Activated T-cell treated with anti-CD3 and anti-CD28 coated beads, Interleukin-2, amount 50 U/mL, for 48 hours (primary cell): ENCODE measurements at regions not wholly inside any gene's neighbourhood (a gene's known extent, or its start where the extent isn't known, plus 50 kb on each side); places are given as distances from the start of the nearest gene placed in this dataset.
"Not testable (repeated sequence)": the region's sequence is repeated elsewhere in the genome, so short reads cannot be mapped to it uniquely, and the experiment has no call there.

Experiments used
- DNase-seq, 2 experiments: peaks; one replicate each; pipeline ENCODE4 v3.0.0-alpha.2; 2020

GRCh38 chr13:97520061-97520460, 86.1 kb downstream of the RAP2A start:
- no peak for DNase-seq

DNA sequence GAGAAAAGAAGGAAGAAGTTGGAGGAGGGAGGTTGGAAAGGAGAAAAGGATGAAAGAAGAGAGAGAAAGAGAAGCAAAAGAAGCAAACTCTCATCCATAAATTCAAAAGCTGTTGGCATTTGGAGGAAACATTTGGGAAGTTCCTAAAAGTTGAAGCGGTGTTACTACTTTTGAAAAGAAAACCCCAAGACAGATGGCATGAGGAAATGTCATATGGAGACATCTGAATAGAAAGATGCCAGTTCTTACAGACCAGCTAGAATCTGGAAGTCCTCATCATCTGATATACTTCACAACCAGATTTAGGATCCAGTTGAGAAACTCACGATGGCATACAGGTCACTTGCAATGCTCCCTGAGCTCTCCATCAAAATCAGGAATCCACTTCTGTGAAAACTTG, 86.9 kb downstream of the RAP2A start:
- no peak for DNase-seq

DNA sequence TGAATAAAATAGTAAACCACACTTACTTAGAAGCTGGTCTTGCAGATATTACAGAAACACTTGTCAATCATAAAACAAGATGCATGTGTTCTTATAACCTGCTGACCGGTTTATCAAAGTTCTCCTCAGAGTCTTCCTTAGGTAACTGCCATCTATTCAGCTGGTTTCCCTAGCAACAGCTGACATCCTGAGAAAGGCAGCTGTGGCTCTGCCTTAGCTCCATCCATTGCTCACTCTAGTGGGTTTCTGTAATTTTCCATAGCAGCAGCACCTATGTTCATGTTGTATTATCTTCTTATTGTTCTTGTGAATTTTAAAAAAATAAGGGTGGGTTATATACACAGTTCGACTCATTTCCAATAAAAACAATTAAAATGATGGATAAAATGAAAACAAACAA, 87.8 kb downstream of the RAP2A start:
- DNase-seq, result no peak

- DNase-seq, result no peak
Measured at GRCh38 chr13:97522243-97522642, 88.3 kb downstream of the RAP2A start.

DNA sequence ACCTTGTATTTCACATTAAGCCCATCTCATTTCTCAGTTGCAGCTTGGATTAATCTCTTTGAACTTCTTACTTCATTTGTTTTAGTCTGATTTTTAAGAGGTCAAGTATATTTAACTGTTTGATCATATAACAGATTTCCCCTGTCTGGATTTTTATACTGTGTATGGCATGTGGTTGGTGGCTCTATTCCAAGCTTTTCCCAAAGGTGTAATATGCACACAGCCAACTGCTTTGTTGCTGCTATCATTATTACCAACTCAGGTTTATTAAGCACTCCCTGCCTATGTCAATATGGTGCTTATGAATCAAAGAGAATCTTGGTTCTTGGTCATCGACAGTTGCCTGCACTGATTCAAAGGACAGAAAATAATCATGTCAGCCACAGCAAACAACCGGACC, 92.6 kb downstream of the RAP2A start:
- DNase-seq, result no peak

- no peak for DNase-seq
Measured at GRCh38 chr13:97528518-97528917, 94.5 kb downstream of the RAP2A start.

DNA sequence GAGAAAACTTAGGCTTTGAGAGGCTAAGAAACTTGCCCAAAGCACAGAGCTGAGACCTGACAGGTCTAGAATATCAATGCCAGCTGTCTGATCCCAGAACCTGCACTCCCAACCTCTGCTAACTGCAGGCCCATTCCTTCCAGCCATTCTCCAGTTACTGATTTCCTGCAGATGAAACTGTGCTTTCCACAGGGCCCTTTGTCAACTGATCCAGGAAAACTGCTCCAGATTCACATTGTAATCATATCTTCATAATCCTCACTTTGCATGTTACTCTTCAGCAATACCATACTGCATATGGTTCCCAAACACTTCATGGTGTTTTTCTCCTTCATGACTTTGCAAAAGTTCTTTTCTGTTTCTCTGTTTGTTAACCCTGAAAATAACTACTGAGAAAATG, 100.6 kb downstream of the RAP2A start:
- DNase-seq, result no peak

GRCh38 chr13:97535614-97536013, 101.6 kb downstream of the RAP2A start:
- no peak for DNase-seq

GRCh38 chr13:97537110-97537509, 103.1 kb downstream of the RAP2A start:
- no peak for DNase-seq

GRCh38 chr13:97538203-97538602, 104.2 kb downstream of the RAP2A start:
- DNase-seq, result no peak

DNA sequence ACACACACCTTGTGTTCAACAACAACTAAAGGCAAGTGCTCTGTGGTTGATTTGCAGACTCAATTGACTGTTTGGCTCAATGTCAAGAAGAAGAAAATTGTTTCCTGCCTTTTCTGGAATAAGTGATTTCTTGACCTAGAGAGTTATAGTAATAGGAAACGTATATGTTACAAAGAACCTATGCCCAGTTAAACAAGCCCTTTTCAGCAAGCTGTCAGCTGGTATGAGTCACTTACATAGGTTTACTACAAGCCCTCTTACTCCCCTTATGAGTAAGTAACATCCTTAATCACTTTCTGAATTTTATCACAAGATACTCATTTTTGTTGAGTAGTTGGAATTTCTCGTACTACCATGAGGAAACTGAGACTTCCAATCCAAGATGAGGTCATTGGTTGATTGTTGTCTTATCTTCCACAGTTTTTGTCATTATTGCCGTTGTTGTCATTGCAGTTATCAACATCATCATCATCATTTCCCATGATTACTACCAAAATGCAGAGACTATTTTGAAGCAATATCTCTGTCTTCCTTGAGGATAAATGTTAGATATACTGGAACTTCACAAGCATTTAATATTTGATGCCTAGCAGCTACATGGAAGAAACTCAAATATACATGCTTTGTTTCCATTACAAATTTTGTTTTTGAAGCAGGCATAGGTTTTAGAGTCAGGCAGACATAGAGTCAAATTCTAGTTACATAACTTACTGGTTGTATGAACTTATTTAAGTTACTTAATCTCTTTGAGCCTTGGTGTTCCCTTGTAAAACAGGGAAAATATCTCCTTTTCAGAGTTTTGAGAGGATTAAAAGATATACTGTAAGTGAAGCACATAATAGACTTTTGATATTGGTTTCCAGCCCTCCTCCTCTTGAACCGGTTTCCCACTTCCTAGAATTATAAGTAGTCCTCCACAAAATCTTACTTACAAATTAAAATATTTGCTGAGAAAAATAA, 106.0 kb downstream of the RAP2A start:
- no peak for DNase-seq

DNA sequence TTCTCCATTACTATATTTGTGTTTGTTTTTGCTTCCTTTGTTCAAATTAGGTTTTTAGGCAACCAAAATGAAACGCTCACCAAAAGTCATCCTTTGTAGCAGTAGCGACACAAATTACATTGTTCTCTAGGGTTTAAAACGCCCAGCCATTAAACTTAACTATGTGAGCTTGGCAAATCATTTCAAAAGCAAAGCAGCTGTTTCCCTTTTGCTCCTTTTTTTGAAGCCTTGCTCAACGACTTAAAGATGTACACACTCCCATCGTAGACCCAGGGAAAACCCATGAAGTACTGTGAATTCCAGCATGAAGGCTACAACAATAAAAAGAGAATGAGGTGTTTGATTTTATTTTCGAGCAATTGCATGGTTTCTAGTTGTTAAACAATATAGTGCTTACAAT, 106.7 kb downstream of the RAP2A start:
- no peak for DNase-seq

GRCh38 chr13:97542102-97542685, 108.2 kb downstream of the RAP2A start:
- no peak for DNase-seq

GRCh38 chr13:97544031-97544765, 110.2 kb downstream of the RAP2A start:
- no peak for DNase-seq

- not testable (repeated sequence) for DNase-seq
Measured at GRCh38 chr13:97544971-97545499, 111.1 kb downstream of the RAP2A start.

DNA sequence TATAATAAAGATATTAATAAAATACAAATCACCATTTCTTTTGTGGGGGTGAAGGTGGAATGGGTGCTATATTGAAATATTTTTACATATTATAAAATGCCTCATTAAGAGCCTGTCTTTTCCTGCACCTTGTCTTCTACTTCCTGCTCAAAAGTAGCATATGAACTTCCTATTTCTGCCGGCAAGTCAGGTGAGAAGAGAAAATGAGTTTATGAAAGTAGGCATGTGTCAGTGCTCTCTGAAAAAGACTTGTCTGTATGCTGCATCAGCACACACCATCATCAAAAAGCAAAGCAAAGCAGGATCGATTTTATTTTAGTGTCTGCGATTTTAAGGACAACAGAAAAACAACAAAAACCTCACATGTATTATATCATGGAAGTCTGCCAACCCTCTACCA, 114.2 kb downstream of the RAP2A start:
- no peak for DNase-seq

DNA sequence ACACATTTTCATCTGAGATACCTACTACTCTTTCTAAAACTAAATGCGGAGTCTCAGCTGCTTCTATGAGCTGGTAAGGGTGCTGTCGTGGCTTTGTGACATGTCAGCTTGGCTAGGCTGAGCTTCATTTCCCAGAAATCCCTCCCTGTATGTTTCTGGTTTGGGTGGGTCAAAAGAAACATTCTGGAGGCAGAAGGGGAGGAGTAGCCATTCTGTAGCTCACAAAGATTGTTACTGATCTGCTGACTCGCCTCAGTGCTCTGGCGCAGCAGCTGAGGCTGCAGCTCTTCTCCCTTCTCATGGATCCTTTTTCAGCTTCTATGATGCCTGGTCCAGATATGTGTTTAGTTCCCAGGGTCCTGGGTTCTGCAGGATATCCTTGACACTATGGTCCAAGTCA, 114.7 kb downstream of the RAP2A start:
- DNase-seq, result no peak

DNA sequence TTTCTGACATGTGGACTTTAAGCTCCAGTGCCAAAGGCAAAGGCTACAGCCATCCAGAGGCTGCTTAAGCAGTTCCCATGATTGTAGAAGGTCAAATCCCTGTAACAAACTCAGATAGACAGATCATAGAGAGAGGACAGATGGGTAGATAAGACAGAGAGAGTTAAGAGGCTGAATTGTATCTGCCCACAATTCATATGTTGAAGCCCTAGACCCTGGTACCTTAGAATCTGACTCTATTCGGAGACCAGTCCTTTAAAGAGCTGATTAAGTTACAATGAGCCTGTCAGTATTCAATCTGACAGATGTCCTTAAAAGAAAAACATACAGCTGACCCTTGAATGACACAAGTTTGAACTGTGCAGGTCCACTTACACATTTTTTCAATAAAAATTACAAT, 115.2 kb downstream of the RAP2A start:
- DNase-seq, result no peak

DNA sequence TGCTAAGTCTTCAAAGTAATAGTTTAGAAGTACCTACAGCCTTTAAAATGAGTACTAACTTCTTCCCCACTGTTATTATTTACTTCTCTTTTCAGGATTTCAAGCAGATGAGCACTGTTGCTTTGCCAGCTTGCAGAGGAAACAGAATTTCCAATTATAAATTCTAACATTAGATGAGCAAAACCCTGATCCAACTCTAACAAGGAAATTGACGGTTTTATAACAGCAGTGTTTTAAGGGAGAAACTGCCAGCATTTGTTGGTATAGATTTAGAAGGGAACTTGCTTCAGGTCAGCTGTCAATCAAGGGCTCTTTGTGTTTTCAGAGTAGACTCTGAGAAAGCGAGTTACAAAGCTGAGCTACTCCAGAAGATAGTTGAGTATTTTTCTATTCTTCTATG, 120.5 kb downstream of the RAP2A start:
- no peak for DNase-seq

GRCh38 chr13:97555034-97555433, 121.1 kb downstream of the RAP2A start:
- DNase-seq, result no peak

- no peak for DNase-seq
Measured at GRCh38 chr13:97559030-97559429, 125.1 kb downstream of the RAP2A start.

GRCh38 chr13:97559981-97560380, 126.0 kb downstream of the RAP2A start:
- no peak for DNase-seq

DNA sequence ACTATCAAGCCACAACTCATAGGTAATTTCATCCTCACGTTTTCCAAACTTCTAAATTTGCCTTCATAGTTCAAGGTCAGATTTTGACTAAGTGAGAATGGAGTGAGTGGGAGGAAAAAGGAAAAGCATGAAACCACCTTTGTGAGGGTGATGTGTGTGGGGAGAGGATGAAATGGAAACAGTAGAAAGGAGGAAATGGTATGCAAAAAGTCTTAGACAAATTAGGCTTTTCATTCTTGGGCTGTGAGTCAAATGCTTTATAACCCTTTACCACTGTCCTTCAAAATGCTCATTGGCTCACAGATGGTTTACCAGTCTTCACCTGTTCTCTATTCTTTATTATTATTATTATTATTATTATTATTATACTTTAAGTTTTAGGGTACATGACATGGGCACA, 127.2 kb downstream of the RAP2A start:
- no peak for DNase-seq

GRCh38 chr13:97562962-97563361, 129.0 kb downstream of the RAP2A start:
- no peak for DNase-seq
